KOPT-K1 (cell line): ENCODE measurements at regions not wholly inside any gene's neighbourhood (a gene's known extent, or its start where the extent isn't known, plus 50 kb on each side); places are given as distances from the start of the nearest gene placed in this dataset.
"Not testable (repeated sequence)": the region's sequence is repeated elsewhere in the genome, so short reads cannot be mapped to it uniquely, and the experiment has no call there.

Experiments used
- H3K27ac ChIP-seq: fragments of 200-600 bp; sonication (generic); 2 replicates; pipeline ENCODE4 v1.5.1; 2016; ENCODE audit warnings: antibody characterized with exemption, mild to moderate bottlenecking, low read depth, low read length; ENCODE audit not compliant: poor library complexity, severe bottlenecking
- H3K36me3 ChIP-seq: fragments of 200-600 bp; sonication (generic); 2 replicates; pipeline ENCODE4 v1.5.1; 2017; ENCODE audit warnings: antibody characterized with exemption, mild to moderate bottlenecking, low read length, moderate library complexity; ENCODE audit not compliant: insufficient read depth
- H3K9me3 ChIP-seq: fragments of 200-600 bp; sonication (generic); 2 replicates; pipeline ENCODE4 v1.5.1; 2017; ENCODE audit warnings: antibody characterized with exemption, low read length, mild to moderate bottlenecking; ENCODE audit not compliant: insufficient read depth, poor library complexity, severe bottlenecking

- Histone ChIP-seq H3K36me3 (no peaks in the 10 kb centered on the region), H3K27ac (no peak overlapping the region), H3K9me3 (no peaks in the 10 kb centered on the region)
These were observed 141.2 kb downstream of the PMAIP1 start for GRCh38 chr18:60040971-60041370.

GRCh38 chr18:60038731-60039130 lies 138.9 kb downstream of the PMAIP1 start:
- Histone ChIP-seq H3K27ac (no peak overlapping the region), H3K9me3 (no peaks in the 10 kb centered on the region), H3K36me3 (no peaks in the 10 kb centered on the region)

GRCh38 chr18:60027397-60027796 lies 127.6 kb downstream of the PMAIP1 start:
- H3K27ac ChIP-seq = no peak overlapping the region
- no peaks in the 10 kb centered on the region for H3K36me3 ChIP-seq
- H3K9me3 ChIP-seq = no peaks in the 10 kb centered on the region

- no peaks in the 10 kb centered on the region for H3K36me3 ChIP-seq
- H3K27ac ChIP-seq = no peak overlapping the region
- H3K9me3 ChIP-seq = no peaks in the 10 kb centered on the region
These were observed 125.1 kb downstream of the PMAIP1 start for GRCh38 chr18:60024857-60025256.

DNA sequence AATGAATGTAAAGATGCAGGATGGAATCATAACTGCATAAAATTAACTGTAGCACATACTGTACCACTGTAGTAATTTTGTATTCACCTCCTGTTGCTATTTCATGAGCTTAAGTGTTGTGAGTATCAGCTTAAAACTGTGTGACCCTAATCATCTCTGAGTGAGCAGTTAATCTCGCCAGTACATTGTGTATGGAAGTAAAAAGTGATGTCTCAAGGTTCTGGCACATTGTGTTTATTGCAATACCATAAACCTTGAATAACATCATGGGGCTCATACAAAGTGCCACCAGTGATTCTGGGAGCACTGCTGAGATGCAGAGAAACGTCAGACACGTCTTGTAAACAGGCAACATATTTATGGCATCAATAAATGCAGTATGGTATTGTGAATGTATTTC lies 124.5 kb downstream of the PMAIP1 start:
- Histone ChIP-seq H3K9me3 (no peaks in the 10 kb centered on the region), H3K27ac (no peak overlapping the region), H3K36me3 (no peaks in the 10 kb centered on the region)

GRCh38 chr18:60022671-60023276 lies 123.0 kb downstream of the PMAIP1 start:
- Histone ChIP-seq H3K9me3 (no peaks in the 10 kb centered on the region), H3K36me3 (no peaks in the 10 kb centered on the region), H3K27ac (no peak overlapping the region)

DNA sequence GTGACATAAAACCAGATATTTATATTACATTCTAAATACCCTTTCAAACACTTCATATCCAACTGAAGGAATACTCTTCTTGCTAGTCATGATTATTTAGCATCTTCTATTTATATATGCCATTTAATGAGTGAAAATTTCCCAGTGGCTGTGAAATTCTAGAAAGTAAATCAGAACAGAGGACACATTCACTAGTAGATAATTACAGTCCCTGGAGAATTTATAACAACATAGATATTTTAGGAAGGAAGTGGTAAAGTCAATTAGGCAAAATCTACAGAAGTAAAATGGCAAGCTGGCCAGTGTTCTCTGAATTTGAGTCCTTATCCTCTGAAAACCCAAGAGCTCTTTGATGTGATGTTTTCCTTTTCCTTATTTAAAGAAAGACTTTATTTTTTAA lies 121.8 kb downstream of the PMAIP1 start:
- Histone ChIP-seq H3K36me3 (no peaks in the 10 kb centered on the region), H3K27ac (no peak overlapping the region), H3K9me3 (no peaks in the 10 kb centered on the region)

GRCh38 chr18:60020107-60020925 lies 120.5 kb downstream of the PMAIP1 start:
- no peaks in the 10 kb centered on the region for H3K9me3 ChIP-seq
- H3K27ac ChIP-seq = no peak overlapping the region
- no peaks in the 10 kb centered on the region for H3K36me3 ChIP-seq

DNA sequence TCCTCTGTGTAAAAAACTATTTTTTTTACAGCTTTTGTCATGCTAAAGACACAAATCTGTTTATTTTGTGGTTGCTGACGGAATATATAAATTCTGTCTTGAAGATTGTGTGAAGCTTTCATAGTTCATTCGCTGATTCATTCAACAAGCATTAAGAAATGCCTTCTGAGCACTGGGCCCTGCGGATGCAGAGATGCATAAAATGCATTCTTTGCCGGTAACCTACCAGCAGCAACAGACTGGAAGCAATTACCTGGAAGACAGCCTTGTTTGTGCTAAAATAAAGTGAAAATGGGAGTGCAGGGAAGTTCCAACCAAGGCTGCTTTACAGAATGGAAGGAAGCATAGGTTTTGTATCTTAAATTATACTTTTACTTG lies 119.7 kb downstream of the PMAIP1 start:
- H3K27ac ChIP-seq = no peak overlapping the region
- H3K9me3 ChIP-seq = no peaks in the 10 kb centered on the region
- no peaks in the 10 kb centered on the region for H3K36me3 ChIP-seq

DNA sequence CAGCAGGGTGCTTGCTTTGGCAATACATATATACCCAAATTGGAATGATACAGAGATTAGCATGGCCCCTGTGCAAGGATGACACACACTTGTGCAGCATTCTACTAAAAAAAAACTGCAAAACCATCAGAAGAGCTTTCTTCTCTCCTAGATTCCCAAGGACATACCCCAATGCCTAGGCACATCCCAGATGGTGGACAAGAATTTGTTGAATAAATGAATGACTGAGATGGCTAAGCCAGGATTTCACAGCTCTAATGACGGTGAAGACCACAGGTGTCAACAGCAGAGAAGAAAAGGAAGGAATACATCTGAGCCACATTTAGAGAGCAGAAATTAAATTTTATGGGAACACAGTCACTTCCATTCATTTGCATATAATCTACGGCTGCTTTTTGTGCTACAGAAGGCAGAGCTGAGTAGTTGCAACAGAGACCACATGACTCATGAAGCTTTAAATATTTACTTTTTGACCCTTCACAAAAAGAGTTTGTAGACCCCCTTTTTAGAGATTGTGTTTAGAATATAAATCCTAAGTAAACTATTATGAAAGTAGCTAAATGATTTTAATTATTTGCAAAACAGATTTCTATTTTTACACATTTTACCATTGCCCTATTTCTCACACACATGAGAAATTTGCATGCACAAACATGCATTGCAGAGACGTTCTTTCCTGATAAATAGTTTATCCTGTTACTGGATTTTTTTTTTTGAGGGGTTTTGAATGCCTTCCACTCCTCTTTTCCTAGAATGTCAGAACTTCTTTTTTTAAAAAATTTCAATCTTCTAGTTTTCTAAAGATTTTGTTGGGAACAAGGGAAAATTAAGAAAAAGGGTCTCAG lies 119.0 kb downstream of the PMAIP1 start:
- no peaks in the 10 kb centered on the region for H3K9me3 ChIP-seq
- H3K36me3 ChIP-seq = no peaks in the 10 kb centered on the region
- H3K27ac ChIP-seq = no peak overlapping the region

- H3K36me3 ChIP-seq, H3K9me3 ChIP-seq, H3K27ac ChIP-seq: not testable (repeated sequence)
These were observed 118.3 kb downstream of the PMAIP1 start for GRCh38 chr18:60018134-60018533.

DNA sequence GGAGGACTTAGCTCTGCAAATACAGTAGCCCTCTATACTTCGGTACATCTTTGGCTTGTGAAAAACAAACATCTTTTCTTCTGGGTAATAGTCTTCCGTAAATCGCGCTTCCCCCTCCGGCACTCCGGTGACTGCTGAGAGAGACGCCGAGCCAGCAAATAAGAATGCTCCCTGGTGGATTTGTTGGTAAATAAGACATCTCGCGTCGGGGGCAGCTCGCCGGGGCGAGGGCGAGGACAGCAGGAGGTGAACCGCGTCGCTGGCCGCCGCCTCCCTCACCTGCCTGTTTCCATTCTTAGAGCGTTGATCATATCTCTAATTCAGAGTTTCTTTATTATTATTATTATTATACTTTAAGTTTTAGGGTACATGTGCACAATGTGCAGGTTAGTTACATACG lies 117.6 kb downstream of the PMAIP1 start:
- no peak overlapping the region for H3K27ac ChIP-seq
- no peaks in the 10 kb centered on the region for H3K36me3 ChIP-seq
- no peaks in the 10 kb centered on the region for H3K9me3 ChIP-seq

GRCh38 chr18:60015826-60016225 lies 116.0 kb downstream of the PMAIP1 start:
- not testable (repeated sequence) for H3K27ac ChIP-seq, H3K36me3 ChIP-seq
- peaks cover 12% of the 10 kb centered on the region for H3K9me3 ChIP-seq

- H3K36me3 ChIP-seq, H3K27ac ChIP-seq: not testable (repeated sequence)
- peaks cover 16% of the 10 kb centered on the region for H3K9me3 ChIP-seq
These were observed 113.4 kb downstream of the PMAIP1 start for GRCh38 chr18:60013148-60013547.

DNA sequence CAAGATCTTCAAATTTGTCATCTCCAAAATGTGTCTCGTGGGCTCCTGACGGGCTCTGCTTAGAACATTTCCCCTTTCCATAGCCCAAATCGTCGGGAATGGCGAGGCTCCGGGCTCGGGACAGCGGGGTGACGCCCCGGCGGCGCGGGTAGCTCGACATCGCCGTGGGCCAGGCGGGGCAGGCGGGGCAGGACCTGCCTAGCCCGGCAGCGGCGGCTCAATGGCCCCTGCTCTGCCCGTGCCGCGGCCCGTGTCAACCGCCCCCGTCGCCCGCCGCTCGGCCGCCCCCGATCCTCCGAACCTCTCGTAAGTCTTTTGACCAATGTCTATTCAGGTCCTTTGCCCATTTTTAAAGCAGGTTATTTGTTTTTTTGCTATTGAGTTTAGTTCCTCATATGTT lies 111.2 kb downstream of the PMAIP1 start:
- Histone ChIP-seq H3K36me3 (no peaks in the 10 kb centered on the region), H3K27ac (no peak overlapping the region), H3K9me3 (peaks cover 16% of the 10 kb centered on the region)
